ENCODE measurements at regions not wholly inside any gene's neighbourhood (a gene's known extent, or its start where the extent isn't known, plus 50 kb on each side); places are given as distances from the start of the nearest gene placed in this dataset.

DNA sequence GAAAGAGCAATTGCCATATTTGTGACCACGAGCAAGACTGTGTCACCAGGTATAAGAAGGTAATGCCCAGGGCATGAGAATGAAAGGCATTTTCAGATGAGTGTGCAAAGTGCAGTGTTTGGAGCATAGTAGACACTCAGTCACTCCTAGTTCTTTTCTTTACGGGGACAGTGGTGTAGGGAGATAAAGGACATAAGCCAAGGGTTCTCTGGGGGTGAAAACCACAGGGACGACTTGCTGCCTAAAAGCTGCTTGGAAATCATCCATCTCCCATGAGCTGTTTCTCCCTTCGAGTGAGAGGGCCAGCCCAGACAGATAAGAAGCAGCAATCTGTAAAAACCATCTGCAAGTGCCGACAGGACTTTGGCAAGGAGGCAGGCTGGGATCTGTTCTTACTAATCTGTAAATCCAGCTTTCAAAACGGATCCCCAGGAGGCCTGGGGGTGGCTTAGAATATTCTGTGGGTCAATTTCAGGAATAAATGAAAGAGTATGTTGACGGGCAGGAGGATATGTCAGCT lies 221.6 kb downstream of the LPIN1 start:
- H3K27ac Mint-ChIP-seq, result no peak overlapping the region
- peaks cover 2% of the 10 kb centered on the region for H3K27me3 Mint-ChIP-seq
- DNase-seq, result no peak
- H3K4me3 Mint-ChIP-seq, result no peak overlapping the region
- H3K36me3 Mint-ChIP-seq (ENCODE audit: low read depth), result no peaks in the 10 kb centered on the region
- H3K9me3 Mint-ChIP-seq, result peaks cover 1% of the 10 kb centered on the region
- TF ChIP-seq, protein P1, sequence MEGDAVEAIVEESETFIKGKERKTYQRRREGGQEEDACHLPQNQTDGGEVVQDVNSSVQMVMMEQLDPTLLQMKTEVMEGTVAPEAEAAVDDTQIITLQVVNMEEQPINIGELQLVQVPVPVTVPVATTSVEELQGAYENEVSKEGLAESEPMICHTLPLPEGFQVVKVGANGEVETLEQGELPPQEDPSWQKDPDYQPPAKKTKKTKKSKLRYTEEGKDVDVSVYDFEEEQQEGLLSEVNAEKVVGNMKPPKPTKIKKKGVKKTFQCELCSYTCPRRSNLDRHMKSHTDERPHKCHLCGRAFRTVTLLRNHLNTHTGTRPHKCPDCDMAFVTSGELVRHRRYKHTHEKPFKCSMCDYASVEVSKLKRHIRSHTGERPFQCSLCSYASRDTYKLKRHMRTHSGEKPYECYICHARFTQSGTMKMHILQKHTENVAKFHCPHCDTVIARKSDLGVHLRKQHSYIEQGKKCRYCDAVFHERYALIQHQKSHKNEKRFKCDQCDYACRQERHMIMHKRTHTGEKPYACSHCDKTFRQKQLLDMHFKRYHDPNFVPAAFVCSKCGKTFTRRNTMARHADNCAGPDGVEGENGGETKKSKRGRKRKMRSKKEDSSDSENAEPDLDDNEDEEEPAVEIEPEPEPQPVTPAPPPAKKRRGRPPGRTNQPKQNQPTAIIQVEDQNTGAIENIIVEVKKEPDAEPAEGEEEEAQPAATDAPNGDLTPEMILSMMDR (IDR thresholded peaks at IDR 0.05), result no peak
- no peaks in the 10 kb centered on the region for H3K4me1 Mint-ChIP-seq (ENCODE audit: low read depth)
- ATAC-seq, result no peak
- ChIA-PET POLR2A (no interaction called here), CTCF (interaction anchor here (0.9 kb wide), 1 partner anchor 76 kb away, joined by 4 read pairs; no protein-coding TSS in a partner anchor)
- intact Hi-C loops (cut with micrococcal nuclease), result no loop called here

DNA sequence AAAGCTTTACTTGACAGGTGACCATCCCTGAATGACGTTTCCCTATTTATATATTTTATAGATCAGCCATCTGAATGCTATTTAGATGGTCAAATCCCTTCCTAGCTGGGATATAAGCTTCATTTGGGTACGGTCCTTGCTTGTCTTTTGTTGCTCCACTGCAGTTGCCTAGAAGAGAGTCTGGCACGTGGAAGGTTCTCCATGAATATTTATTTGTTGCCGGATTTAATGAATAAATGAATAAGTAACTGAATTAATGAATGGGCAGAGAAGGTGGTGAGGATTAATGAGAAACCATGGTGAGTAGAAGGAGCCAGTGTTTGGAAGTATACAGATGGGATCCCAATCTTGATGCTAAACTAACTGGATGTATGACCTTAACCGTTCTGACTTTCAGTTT lies 222.1 kb downstream of the LPIN1 start:
- intact Hi-C loops (cut with micrococcal nuclease), result no loop called here
- Mint-ChIP-seq H3K4me3 (no peak overlapping the region), H3K9me3 (peaks cover 3% of the 10 kb centered on the region), H3K4me1 (ENCODE audit: low read depth) (no peaks in the 10 kb centered on the region), H3K27ac (no peak overlapping the region), H3K27me3 (peaks cover 2% of the 10 kb centered on the region), H3K36me3 (ENCODE audit: low read depth) (peaks cover under 1% of the 10 kb centered on the region)
- ChIA-PET POLR2A (no interaction called here), CTCF (interaction anchor here (0.9 kb wide), 1 partner anchor 76 kb away, joined by 4 read pairs; no protein-coding TSS in a partner anchor)
- TF ChIP-seq, protein P1 (IDR thresholded peaks at IDR 0.05), result no peak
- ATAC-seq (no peak), DNase-seq (no peak)

DNA sequence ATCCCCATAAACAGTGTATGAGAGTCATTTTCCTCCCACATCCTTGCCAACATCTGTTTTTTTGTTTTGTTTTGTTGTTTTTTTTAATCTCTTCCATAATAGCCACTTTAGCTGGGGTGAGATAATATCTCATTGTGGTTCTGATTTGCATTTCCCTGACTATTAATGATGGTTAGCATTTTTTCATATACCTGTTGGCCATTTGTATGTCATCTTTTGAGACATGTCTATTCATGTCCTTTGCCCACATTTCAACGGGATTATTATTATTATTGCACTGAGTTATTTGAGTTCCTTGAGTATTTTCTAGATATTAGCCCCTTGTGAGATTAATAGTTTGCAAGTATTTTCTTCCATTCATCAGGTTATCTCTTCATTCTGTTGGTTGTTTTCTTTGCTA lies 223.3 kb downstream of the LPIN1 start:
- POLR2A ChIA-PET, result no interaction called here

DNA sequence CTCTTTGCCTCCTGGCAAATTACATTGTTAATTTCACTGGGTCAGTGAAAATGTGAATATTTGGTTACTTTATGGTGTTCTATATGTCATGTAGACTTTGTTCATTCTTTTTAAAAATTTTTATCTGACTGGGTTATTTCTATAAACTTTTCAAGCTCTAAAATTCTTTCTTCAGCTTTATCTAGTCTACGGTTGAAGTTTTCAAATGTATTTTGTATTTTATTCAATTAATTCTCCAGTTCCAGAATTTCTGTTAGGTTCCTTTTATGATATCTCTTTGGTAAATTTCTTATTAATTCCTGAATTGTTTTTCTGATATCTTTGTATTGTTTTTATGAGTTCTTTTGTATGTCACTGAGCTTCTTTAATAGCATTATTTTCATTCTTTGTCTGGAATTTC lies 228.1 kb downstream of the LPIN1 start:
- TF ChIP-seq, protein P1 (IDR thresholded peaks at IDR 0.05), result no peak
- peaks cover 3% of the 10 kb centered on the region for H3K27me3 Mint-ChIP-seq
- ATAC-seq, result no peak
- intact Hi-C loops (cut with micrococcal nuclease), result no loop called here
- CTCF ChIA-PET, result no interaction called here
- no peaks in the 10 kb centered on the region for H3K4me1 Mint-ChIP-seq (ENCODE audit: low read depth)
- H3K27ac Mint-ChIP-seq, result no peak overlapping the region
- no peak for DNase-seq
- H3K4me3 Mint-ChIP-seq, result no peak overlapping the region
- peaks cover 21% of the 10 kb centered on the region for H3K9me3 Mint-ChIP-seq
- POLR2A ChIA-PET, result no interaction called here
- H3K36me3 Mint-ChIP-seq (ENCODE audit: low read depth), result peaks cover 6% of the 10 kb centered on the region

More for the DNA sequence above, 223.3 kb downstream of the LPIN1 start:
- CTCF ChIA-PET, result no interaction called here
- intact Hi-C loops (cut with micrococcal nuclease), result no loop called here
- Mint-ChIP-seq H3K27ac (no peak overlapping the region), H3K4me3 (no peak overlapping the region), H3K4me1 (ENCODE audit: low read depth) (no peaks in the 10 kb centered on the region), H3K9me3 (peaks cover 10% of the 10 kb centered on the region), H3K36me3 (ENCODE audit: low read depth) (peaks cover 6% of the 10 kb centered on the region), H3K27me3 (peaks cover 3% of the 10 kb centered on the region)
- no peak for ATAC-seq
- TF ChIP-seq, protein P1 (IDR thresholded peaks at IDR 0.05), result no peak
- DNase-seq, result no peak

DNA sequence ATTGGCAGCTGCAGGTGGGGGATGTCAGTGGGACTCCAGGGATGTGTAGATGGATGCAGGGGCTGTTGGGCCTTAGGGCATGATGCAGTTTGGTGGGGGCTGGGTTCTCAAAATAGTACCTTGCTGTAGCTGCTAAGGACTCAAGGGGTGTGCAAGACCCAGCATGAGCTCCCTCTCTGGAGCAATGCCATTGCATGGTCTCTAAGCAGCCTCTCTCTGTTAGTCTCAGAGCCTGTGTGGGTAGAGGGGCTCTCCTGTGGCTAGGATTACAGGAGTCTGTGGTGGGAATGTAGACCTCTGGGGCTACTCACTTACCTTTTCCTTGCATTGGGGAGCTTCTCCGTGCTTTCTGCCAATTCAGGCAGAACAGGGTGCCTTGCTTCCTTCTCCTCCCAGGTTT lies 228.9 kb downstream of the LPIN1 start:
- CTCF ChIA-PET, result no interaction called here
- no peak for ATAC-seq
- no peak overlapping the region for H3K27ac Mint-ChIP-seq
- H3K4me3 Mint-ChIP-seq, result no peak overlapping the region
- no peaks in the 10 kb centered on the region for H3K4me1 Mint-ChIP-seq (ENCODE audit: low read depth)
- TF ChIP-seq, protein P1 (IDR thresholded peaks at IDR 0.05), result no peak
- peaks cover 21% of the 10 kb centered on the region for H3K9me3 Mint-ChIP-seq
- H3K27me3 Mint-ChIP-seq, result peaks cover 3% of the 10 kb centered on the region
- H3K36me3 Mint-ChIP-seq (ENCODE audit: low read depth), result peaks cover 6% of the 10 kb centered on the region
- POLR2A ChIA-PET, result no interaction called here
- no peak for DNase-seq
- intact Hi-C loops (cut with micrococcal nuclease), result no loop called here

All from activated CD8-positive, alpha-beta T cell treated with anti-CD3 and anti-CD28 coated beads for 36 hours (primary cell).